ENCODE measurements at regions not wholly inside any gene's neighbourhood (a gene's known extent, or its start where the extent isn't known, plus 50 kb on each side); places are given as distances from the start of the nearest gene placed in this dataset.

- no peak for TF ChIP-seq SIN3A (IDR thresholded peaks at IDR 0.05; ENCODE audit: low read depth, low read length)
- TF ChIP-seq FOXM1 (IDR thresholded peaks at IDR 0.05; ENCODE audit: low read depth, low read length), result no peak
- no peak for TF ChIP-seq CREB1 (IDR thresholded peaks at IDR 0.05; ENCODE audit: low read depth)
- TF ChIP-seq FOXK2 (IDR thresholded peaks at IDR 0.05), result no peak
- TF ChIP-seq CTCF (IDR thresholded peaks at IDR 0.05 in 2 of 3, conservative IDR thresholded peaks at IDR 0.05 in 1 of 3; ENCODE audit: control insufficient read depth in 2 of 3, extremely low read depth in 1 of 3, insufficient read depth in 1 of 3, low read depth in 3 of 3, low read length in 3 of 3), result no peak
- no peak for TF ChIP-seq USF1 (IDR thresholded peaks at IDR 0.05; ENCODE audit: borderline replicate concordance, extremely low read length, insufficient read depth, low read depth, low read length)
- TF ChIP-seq SMC3 (IDR thresholded peaks at IDR 0.05; ENCODE audit: borderline replicate concordance, low read length), result no peak
Measured at GRCh38 chr16:87095271-87095670, 221.9 kb downstream of the C16orf95 start.
